GM19328 (cell line): ENCODE measurements at regions not wholly inside any gene's neighbourhood (a gene's known extent, or its start where the extent isn't known, plus 50 kb on each side); places are given as distances from the start of the nearest gene placed in this dataset.
"Not testable (repeated sequence)": the region's sequence is repeated elsewhere in the genome, so short reads cannot be mapped to it uniquely, and the experiment has no call there.

Experiments used
- ATAC-seq: cut with Tn5 transposase; IDR thresholded peaks from one replicate; pipeline ENCODE4 v1.9.1; 2021; ENCODE audit warnings: mild to moderate bottlenecking, moderate library complexity; ENCODE audit not compliant: unreplicated experiment

GRCh38 chr1:187498028-187498427, 669.3 kb downstream of the PLA2G4A start:
- ATAC-seq: no peak

- ATAC-seq: no peak
Observed at GRCh38 chr1:187504779-187505178, 676.0 kb downstream of the PLA2G4A start.

DNA sequence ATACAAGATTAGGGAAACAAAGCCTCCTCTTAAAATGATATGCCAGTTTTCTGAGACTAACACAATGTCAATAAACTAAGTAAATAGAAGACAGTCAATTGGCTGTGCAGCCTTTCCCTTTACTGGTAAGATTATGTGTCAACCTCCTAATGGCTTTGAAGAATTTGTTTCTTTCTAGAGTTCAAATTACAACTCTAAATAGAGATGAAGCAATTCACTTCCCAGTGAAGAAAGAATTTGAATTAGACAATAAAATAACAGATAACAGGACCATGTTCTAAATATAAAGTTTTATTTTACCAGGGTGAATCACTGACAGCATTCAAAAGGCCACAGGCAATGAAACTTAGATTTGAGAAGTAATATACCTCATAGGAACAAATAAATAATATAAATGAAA, 680.3 kb downstream of the PLA2G4A start:
- ATAC-seq: no peak

- no peak for ATAC-seq
Observed at GRCh38 chr1:187513190-187513589, 684.4 kb downstream of the PLA2G4A start.

DNA sequence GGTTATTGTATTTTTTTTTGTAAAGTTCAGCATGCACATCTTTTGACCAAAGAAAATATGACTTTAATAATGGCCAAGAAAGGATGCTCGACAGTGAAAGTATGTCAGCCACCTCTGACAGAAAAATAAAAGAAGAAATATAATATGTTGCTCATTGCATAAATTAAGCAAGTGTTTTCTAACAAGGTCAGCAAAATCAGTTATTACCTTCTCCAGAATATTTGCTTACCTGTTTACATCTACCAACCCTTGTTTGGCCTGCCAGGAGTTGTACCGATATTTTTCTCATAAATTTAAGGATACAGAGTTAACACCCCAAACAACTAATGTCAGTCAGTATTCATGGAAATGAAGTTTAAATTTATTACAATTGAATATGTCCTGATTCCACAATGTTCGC, 685.4 kb downstream of the PLA2G4A start:
- no peak for ATAC-seq

- ATAC-seq: no peak
Observed at GRCh38 chr1:187516874-187517273, 688.1 kb downstream of the PLA2G4A start.

- ATAC-seq: no peak
Observed at GRCh38 chr1:187517546-187517945, 688.8 kb downstream of the PLA2G4A start.

DNA sequence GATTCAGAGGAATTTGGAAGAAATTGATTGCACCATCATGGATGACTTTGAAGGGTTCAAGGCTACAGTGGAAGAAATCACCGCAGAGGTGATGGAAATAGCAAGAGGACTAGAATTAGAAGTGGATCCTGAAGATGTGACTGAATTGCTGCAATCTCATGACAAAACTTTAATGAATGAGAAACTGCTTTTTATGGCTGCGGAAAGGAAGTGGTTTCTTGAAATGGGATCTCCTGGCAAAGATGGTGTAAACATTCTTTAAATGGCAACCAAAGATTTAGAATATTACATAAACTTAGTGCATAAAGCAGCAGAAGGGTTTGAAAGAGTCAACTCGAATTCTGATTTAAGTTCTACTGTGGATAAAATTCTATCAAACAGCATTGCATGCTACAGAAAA, 698.6 kb downstream of the PLA2G4A start:
- no peak for ATAC-seq

GRCh38 chr1:187537936-187538335, 709.2 kb downstream of the PLA2G4A start:
- no peak for ATAC-seq

DNA sequence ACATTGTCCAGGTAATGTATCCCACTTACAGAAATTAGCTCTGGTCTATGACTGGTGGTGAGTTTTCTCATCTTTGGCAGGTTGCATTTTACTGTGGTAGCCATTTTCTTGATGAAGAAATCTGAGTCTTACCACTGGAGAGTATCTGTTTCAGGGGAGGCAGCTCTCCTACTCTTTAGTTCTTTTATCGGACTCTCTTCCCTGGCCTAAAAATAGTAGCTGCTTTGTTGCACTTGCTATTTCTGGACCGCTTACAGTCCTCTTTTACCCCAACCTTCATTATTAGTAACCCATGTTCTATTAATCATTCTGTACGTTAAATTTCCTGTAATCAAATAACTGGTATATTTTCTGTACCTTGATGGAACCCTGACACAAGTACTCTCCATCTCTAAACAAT, 720.8 kb downstream of the PLA2G4A start:
- ATAC-seq: no peak

DNA sequence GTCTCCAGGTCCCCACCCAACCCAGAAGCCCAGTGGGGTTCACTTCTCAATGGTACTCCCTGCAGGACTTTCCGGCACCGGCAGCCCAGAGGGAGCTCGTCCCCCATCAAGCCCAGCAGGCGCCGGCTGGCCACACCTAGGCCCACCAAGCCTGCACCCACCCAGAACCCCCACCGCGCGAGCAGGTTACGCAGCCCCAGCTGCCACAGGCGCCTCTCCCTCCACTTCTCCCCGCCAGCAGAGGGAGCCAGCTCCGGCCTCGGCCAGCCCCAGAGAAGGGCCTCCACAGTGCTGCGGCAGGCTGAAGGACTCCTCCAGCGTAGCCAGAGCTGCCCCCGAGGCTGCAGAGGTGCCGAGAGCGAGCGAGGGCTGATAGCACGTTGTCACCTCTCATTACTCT, 722.3 kb downstream of the PLA2G4A start:
- ATAC-seq: no peak

GRCh38 chr1:187563191-187563590, 734.4 kb downstream of the PLA2G4A start:
- ATAC-seq: no peak

DNA sequence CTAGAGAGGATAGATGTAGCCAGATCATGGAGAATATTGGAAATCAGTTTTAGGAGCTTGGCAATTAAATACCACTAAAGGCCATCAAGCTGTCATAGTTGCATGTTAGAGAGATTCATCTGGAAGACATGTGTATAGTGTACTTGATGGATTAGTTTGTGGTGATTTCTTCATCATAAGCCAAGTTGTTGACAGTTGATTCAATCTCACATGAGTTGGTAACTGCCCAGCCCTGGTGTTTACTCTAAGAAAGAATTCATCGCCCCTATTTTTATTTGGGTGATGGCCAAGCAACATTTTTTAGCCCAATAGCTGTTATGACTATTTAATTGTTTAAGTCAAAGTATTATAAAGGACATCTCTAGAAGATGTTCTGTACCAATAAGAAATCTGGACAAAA, 737.6 kb downstream of the PLA2G4A start:
- no peak for ATAC-seq

DNA sequence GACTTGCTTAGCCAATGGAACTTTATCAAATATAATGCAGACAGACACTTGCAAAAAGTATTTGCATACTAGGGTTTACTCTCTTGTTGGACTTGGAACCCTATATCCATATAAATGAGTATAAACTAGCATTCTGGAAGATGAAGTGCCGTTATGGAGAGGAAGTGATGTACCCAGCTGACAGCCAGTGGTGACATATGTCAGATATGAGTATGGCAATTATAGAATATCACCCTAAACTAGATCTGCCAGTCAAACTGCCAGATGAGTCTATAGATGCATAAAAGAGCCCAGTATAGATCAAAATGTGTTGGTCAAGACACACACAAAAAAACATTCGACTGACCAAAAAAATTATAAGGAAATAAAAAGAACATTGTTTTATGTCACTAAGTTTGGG, 739.3 kb downstream of the PLA2G4A start:
- ATAC-seq: no peak

GRCh38 chr1:187570166-187570565, 741.4 kb downstream of the PLA2G4A start:
- ATAC-seq: no peak

- no peak for ATAC-seq
Observed at GRCh38 chr1:187577610-187578009, 748.9 kb downstream of the PLA2G4A start.

- no peak for ATAC-seq
Observed at GRCh38 chr1:187588917-187589316, 760.2 kb downstream of the PLA2G4A start.

- no peak for ATAC-seq
Observed at GRCh38 chr1:187605736-187606135, 777.0 kb downstream of the PLA2G4A start.

DNA sequence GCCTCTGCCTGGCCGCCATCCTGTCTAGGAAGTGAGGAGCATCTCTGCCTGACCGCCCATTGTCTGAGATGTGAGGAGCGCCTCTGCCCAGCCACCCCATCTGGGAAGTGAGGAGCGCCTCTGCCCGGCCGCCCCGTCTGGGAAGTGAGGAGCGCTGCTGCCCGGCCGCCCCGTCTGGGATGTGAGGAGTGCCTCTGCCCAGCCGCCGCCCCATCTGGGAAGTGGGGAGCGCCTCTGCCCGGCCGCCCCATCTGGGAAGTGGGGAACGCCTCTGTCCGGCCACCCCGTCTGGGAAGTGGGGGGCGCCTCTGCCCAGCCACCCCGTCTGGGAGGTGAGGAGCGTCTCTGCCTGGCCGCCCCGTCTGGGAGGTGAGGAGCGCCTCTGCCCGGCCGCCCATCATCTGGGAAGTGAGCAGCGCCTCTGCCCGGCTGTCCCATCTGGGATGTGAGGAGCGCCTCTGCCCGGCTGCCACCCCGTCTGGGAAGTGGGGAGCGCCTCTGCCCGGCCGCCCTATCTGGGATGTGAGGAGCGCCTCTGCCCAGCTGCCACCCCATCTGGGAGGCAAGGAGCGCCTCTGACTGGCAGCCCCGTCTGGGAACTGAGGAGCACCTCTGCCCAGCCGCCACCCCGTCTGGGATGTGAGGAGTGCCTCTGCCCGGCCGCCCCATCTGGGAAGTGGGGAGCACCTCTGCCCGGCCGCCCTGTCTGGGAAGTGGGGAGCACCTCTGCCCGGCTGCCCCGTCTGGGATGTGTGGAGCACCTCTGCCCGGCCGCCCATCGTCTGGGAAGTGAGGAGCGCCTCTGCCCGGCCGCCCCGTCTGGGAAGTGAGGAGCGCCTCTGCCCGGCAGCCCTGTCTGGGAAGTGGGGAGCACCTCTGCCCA, 787.3 kb downstream of the PLA2G4A start:
- not testable (repeated sequence) for ATAC-seq

GRCh38 chr1:187616830-187617229, 788.1 kb downstream of the PLA2G4A start:
- ATAC-seq: not testable (repeated sequence)

DNA sequence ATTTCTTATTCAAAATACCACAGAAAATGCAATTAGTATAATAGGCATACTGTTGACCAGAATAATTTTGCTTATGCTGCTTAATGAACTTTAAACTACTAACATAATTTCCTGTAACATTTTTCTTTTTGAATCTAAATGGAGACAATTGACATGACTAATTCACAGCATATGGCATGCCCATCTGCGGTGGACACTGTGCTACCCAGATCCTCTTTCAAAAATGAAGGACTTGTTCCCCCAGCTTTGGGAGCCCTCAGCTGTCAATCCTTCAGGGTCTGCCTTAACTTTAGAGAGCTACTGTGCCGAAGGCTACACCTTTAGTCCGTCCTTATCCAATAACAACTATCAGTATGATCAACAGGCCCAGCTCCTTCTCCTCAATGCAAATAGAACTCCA, 789.0 kb downstream of the PLA2G4A start:
- ATAC-seq: no peak

DNA sequence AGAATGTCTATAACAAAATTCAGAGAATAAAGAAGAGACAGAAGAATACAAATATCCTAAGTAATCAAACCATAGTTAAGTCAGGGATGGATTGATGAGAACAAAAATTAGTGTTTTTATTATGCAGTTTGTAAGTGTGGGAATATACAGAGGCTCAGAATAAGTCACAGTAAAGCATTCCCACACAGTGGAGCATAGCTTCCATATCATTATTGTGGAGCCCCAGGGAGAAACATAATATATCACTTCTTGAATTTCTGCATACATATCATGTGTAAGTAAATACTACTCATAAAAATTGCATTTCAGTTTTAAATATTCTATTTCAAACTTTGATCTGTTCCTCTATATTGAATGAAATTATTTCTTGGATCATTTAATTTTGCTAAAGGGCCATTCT, 790.4 kb downstream of the PLA2G4A start:
- no peak for ATAC-seq

GRCh38 chr1:187621951-187622350, 793.2 kb downstream of the PLA2G4A start:
- ATAC-seq: no peak
